GM12874 (cell line): ENCODE measurements at regions not wholly inside any gene's neighbourhood (a gene's known extent, or its start where the extent isn't known, plus 50 kb on each side); places are given as distances from the start of the nearest gene placed in this dataset.

Source experiments
- CTCF ChIP-seq: IDR thresholded peaks from 2 replicates; pipeline ENCODE4 v1.5.1; 2011; ENCODE audit warnings: low read depth, mild to moderate bottlenecking, control low read depth, low read length, moderate library complexity; ENCODE audit not compliant: insufficient read depth

GRCh38 chr17:71741836-71742235, 379.0 kb upstream of the SOX9 start:
- TF ChIP-seq CTCF, result no peak

GRCh38 chr17:71748872-71749271, 371.9 kb upstream of the SOX9 start:
- TF ChIP-seq CTCF, result no peak

- no peak for TF ChIP-seq CTCF
Measured at GRCh38 chr17:71753070-71753469, 367.8 kb upstream of the SOX9 start.

GRCh38 chr17:71757156-71757555, 363.7 kb upstream of the SOX9 start:
- no peak for TF ChIP-seq CTCF

- no peak for TF ChIP-seq CTCF
Measured at GRCh38 chr17:71757956-71758355, 362.9 kb upstream of the SOX9 start.

- no peak for TF ChIP-seq CTCF
Measured at GRCh38 chr17:71759422-71760060, 361.3 kb upstream of the SOX9 start.

GRCh38 chr17:71760062-71760720, 360.6 kb upstream of the SOX9 start:
- TF ChIP-seq CTCF, result no peak

GRCh38 chr17:71762526-71762925, 358.3 kb upstream of the SOX9 start:
- no peak for TF ChIP-seq CTCF
